ENCODE measurements at regions not wholly inside any gene's neighbourhood (a gene's known extent, or its start where the extent isn't known, plus 50 kb on each side); places are given as distances from the start of the nearest gene placed in this dataset.

DNA sequence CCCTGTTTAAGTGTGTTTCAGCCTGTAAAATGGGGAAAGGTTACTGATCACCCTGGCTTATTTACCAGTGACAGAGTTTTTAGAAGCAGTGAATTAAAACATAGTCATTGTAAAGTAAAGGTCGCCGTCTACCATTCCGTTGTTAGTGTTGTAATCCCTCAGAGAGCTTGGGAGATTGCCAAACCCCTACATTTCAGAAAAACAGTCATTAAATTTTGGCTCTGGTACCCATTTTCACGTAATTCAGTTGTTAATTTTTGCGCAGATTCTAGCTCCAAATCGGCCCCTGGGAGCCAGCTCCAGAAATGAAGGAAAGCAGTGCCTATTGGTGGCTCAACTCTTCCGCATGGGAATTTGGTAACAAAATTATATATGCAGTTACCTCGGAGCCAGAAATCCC lies 127.7 kb upstream of the AJAP1 start:
- H3K4me1 ChIP-seq (ENCODE audit: low read length) = no peaks in the 10 kb centered on the region
- no peaks in the 10 kb centered on the region for H3K9me3 ChIP-seq (ENCODE audit: insufficient read depth, low read length)
- TF ChIP-seq CTCF (IDR thresholded peaks at IDR 0.05; ENCODE audit: low read depth, low read length) (no peak), EZH2phosphoT487 (IDR thresholded peaks at IDR 0.05; ENCODE audit: low read depth) (no peak)
- H4K20me1 ChIP-seq (ENCODE audit: insufficient read depth, low read length) = no peaks in the 10 kb centered on the region
- no peak overlapping the region for H3K27ac ChIP-seq (ENCODE audit: low read length)
- H3K4me2 ChIP-seq (ENCODE audit: low read length) = no peak overlapping the region
- H3K9ac ChIP-seq (ENCODE audit: low read length) = no peak overlapping the region
- no peaks in the 10 kb centered on the region for H3K79me2 ChIP-seq (ENCODE audit: low read length)
- 0 out of 2 replicates have a peak, but pooled peaks cover 3% of the 10 kb centered on the region for H3K27me3 ChIP-seq (ENCODE audit: low read depth, low read length)
- no peak overlapping the region for H2AFZ ChIP-seq (ENCODE audit: low read depth, low read length)
- H3K4me3 ChIP-seq (ENCODE audit: low read length) = no peak overlapping the region
- H3K36me3 ChIP-seq (replicated peaks; ENCODE audit: low read depth, low read length) = no peaks in the 10 kb centered on the region

DNA sequence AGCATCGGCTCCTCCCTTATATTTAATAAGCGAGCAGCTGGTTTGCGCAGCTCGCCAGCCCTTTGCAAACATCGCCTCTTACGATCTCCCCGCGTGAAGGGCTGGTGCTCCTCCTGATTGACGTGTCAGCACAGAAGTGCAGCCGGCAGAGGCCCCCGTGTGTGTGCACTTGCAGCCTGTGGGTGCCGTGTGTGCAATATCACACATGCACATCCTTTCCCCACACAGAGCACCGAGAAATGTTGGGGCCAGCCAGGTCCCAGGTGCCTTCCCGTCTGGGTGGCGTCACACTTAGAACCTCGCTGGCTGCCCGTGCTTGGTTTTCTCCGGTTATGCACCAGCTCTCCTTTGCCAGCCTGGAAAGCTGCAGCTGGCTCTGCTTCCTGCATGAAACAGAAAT lies 126.6 kb upstream of the AJAP1 start:
- no peak overlapping the region for H3K9ac ChIP-seq (ENCODE audit: low read length)
- no peaks in the 10 kb centered on the region for H3K36me3 ChIP-seq (replicated peaks; ENCODE audit: low read depth, low read length)
- no peak overlapping the region for H3K4me2 ChIP-seq (ENCODE audit: low read length)

GRCh38 chr1:4528590-4528989 lies 125.8 kb upstream of the AJAP1 start:
- H3K36me3 ChIP-seq (replicated peaks; ENCODE audit: low read depth, low read length) = no peaks in the 10 kb centered on the region
- no peak overlapping the region for H3K4me2 ChIP-seq (ENCODE audit: low read length)
- H3K27ac ChIP-seq (ENCODE audit: low read length) = no peak overlapping the region
- no peaks in the 10 kb centered on the region for H4K20me1 ChIP-seq (ENCODE audit: insufficient read depth, low read length)
- no peaks in the 10 kb centered on the region for H3K27me3 ChIP-seq (ENCODE audit: low read depth, low read length)
- no peaks in the 10 kb centered on the region for H3K9me3 ChIP-seq (ENCODE audit: insufficient read depth, low read length)
- no peaks in the 10 kb centered on the region for H3K79me2 ChIP-seq (ENCODE audit: low read length)
- no peak overlapping the region for H3K4me3 ChIP-seq (ENCODE audit: low read length)
- no peak overlapping the region for H2AFZ ChIP-seq (ENCODE audit: low read depth, low read length)
- no peak overlapping the region for H3K9ac ChIP-seq (ENCODE audit: low read length)
- no peaks in the 10 kb centered on the region for H3K4me1 ChIP-seq (ENCODE audit: low read length)
- TF ChIP-seq EZH2phosphoT487 (IDR thresholded peaks at IDR 0.05; ENCODE audit: low read depth) (no peak), CTCF (IDR thresholded peaks at IDR 0.05; ENCODE audit: low read depth, low read length) (no peak)

More for the DNA sequence above, 126.6 kb upstream of the AJAP1 start:
- H2AFZ ChIP-seq (ENCODE audit: low read depth, low read length) = no peak overlapping the region
- H3K27ac ChIP-seq (ENCODE audit: low read length) = no peak overlapping the region
- H3K79me2 ChIP-seq (ENCODE audit: low read length) = no peaks in the 10 kb centered on the region
- no peaks in the 10 kb centered on the region for H4K20me1 ChIP-seq (ENCODE audit: insufficient read depth, low read length)
- TF ChIP-seq CTCF (IDR thresholded peaks at IDR 0.05; ENCODE audit: low read depth, low read length) (no peak), EZH2phosphoT487 (IDR thresholded peaks at IDR 0.05; ENCODE audit: low read depth) (no peak)
- 0 out of 2 replicates have a peak, but pooled peaks cover 3% of the 10 kb centered on the region for H3K27me3 ChIP-seq (ENCODE audit: low read depth, low read length)
- no peaks in the 10 kb centered on the region for H3K9me3 ChIP-seq (ENCODE audit: insufficient read depth, low read length)
- H3K4me3 ChIP-seq (ENCODE audit: low read length) = no peak overlapping the region
- H3K4me1 ChIP-seq (ENCODE audit: low read length) = no peaks in the 10 kb centered on the region

DNA sequence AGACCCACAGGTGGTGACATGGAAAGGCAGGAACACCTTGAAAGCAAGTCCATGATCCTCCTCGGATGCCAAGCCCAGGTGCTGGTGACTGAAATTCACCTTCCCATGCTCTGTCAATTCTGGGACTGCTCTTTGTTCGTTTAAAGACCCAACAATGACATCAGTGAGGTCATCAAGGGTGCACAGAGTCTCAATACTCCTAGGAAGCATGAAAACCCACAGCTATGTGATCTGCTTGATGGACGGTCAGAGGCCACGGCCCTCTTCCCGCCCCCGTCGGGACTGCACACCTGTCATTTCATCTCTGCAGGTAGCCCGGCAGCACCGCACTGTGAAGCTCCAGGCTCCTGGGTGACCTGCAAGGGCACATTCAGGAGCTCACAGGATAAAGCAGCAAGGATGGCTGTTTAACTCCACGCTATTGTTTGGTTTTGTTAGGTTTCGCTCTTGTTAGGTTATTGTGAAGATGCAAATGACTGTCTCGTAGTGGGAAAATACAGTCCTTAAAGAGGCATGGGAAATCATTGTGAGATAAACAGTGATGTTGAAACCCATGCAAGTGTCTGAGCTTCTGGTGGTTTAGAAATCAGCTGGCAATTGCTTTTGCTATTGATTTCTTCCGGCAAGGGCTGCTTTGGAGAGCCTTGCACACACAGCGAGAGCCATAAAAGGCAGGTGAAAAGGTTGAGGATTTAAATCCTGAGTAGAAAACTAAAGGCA lies 124.8 kb upstream of the AJAP1 start:
- Histone ChIP-seq H3K9ac (ENCODE audit: low read length) (no peak overlapping the region), H3K4me2 (ENCODE audit: low read length) (no peak overlapping the region), H3K36me3 (replicated peaks; ENCODE audit: low read depth, low read length) (no peaks in the 10 kb centered on the region), H3K27ac (ENCODE audit: low read length) (no peak overlapping the region), H3K27me3 (ENCODE audit: low read depth, low read length) (no peaks in the 10 kb centered on the region), H2AFZ (ENCODE audit: low read depth, low read length) (no peak overlapping the region), H4K20me1 (ENCODE audit: insufficient read depth, low read length) (no peaks in the 10 kb centered on the region), H3K79me2 (ENCODE audit: low read length) (no peaks in the 10 kb centered on the region), H3K4me3 (ENCODE audit: low read length) (no peak overlapping the region), H3K4me1 (ENCODE audit: low read length) (no peaks in the 10 kb centered on the region), H3K9me3 (ENCODE audit: insufficient read depth, low read length) (no peaks in the 10 kb centered on the region)
- TF ChIP-seq EZH2phosphoT487 (IDR thresholded peaks at IDR 0.05; ENCODE audit: low read depth) = no peak
- TF ChIP-seq CTCF (IDR thresholded peaks at IDR 0.05; ENCODE audit: low read depth, low read length) = no peak
